Astrocyte of the cerebellum (primary cell): ENCODE measurements at regions not wholly inside any gene's neighbourhood (a gene's known extent, or its start where the extent isn't known, plus 50 kb on each side); places are given as distances from the start of the nearest gene placed in this dataset.

ENCODE experiments used
- DNase-seq: peaks from one replicate; pipeline ENCODE4 v3.0.0-alpha.2; 2011; ENCODE audit warnings: low read depth
- H3K4me3 ChIP-seq: 2 replicates; pipeline ENCODE4 v1.5.1; 2011; ENCODE audit warnings: mild to moderate bottlenecking, low read depth, low read length, moderate library complexity
- CTCF ChIP-seq: IDR thresholded peaks from 2 replicates; pipeline ENCODE4 v1.5.1; 2012; ENCODE audit warnings: low read length, low read depth, moderate library complexity, mild to moderate bottlenecking; ENCODE audit errors: missing control alignments
- in situ Hi-C: cut with HindIII; loops from 2 replicates; pipeline ENCODE4 v1.10.0; 2017; ENCODE audit warnings: low sequenced_read_pairs

GRCh38 chr4:65265526-65265925 lies 404.8 kb downstream of the EPHA5 start:
- DNase-seq = no peak
- in situ Hi-C loops = no loop called here
- H3K4me3 ChIP-seq = no peak overlapping the region
- no peak for TF ChIP-seq CTCF

DNA sequence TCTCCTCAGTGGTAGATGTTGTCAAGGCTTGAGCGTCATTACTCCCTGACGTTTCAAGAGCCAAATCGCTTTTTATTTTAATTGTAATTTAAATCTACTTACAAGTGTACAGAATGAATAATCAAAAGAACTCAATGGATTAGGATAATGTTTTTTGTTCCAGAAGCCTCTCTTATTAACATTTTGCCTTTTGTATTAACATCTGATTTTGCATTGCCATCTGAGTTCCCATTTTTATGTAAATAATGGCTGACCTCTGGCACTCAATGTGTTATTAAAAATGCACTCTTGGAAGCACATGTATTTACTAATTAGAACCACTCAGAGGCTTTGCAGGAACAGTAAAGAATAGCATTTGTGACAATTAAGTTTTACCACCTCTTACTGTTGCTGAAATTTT lies 411.0 kb downstream of the EPHA5 start:
- DNase-seq = no peak
- in situ Hi-C loops = no loop called here
- no peak overlapping the region for H3K4me3 ChIP-seq
- TF ChIP-seq CTCF = no peak

DNA sequence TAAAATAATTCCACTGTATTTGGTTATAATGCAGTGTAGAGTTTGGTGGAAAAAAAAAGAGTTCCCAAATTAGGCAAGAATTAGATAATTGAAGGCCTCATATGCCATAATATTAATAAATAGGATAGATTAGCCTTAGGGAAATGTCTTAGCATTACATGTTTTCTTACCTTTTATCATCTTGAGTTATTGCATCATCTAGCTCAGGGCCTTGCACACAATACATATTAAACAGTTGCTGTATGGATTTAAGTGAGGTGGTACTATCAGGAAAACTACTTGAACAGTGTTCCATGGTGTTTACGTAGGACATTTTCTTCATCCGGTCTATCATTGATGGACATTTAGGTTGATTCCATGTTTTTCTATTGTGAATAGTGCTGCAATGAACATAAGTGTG lies 419.4 kb downstream of the EPHA5 start:
- no peak for TF ChIP-seq CTCF
- in situ Hi-C loops = no loop called here
- DNase-seq = no peak
- no peak overlapping the region for H3K4me3 ChIP-seq

- no peak for TF ChIP-seq CTCF
- no peak for DNase-seq
- in situ Hi-C loops = no loop called here
- H3K4me3 ChIP-seq = no peak overlapping the region
These were observed 421.2 kb downstream of the EPHA5 start for GRCh38 chr4:65249111-65249510.

DNA sequence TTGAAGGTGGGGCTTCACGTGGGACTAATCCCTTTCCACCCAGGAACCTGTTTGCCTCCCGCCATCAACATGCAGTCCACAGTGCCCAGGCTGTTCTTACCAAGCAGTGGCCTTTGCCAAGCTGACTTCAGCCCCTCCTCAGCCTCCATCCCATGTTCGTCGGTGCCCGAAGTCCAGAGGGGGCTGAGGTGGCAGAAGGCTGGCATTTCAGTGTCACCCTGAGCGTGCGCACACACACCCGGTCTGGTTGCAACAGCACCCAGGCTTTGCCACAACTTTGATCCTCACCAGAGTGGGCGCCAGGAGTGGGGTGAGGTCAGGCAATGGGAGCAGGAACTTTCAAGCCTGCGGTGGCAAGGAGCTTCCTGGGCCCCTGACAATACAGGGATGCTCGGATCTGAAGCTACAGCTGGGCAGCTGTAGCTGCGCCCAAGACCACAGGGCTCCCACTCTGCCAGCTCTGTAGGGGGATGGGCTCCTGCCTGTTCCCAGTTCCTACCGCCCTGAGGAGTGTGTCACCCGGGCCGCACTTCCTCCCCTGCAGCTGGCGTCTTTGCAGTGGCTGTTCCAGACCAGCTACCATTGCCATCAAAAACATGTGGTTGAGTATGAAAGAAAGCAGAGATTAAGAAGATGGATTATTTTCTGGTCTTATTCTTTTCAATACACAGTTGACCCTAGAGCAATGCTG lies 428.0 kb downstream of the EPHA5 start:
- in situ Hi-C loops = no loop called here
- DNase-seq = no peak
- H3K4me3 ChIP-seq = no peak overlapping the region
- no peak for TF ChIP-seq CTCF

- in situ Hi-C loops = no loop called here
- TF ChIP-seq CTCF = no peak
These were observed 428.9 kb downstream of the EPHA5 start for GRCh38 chr4:65241257-65241997.

More at GRCh38 chr4:65241257-65241997, 428.9 kb downstream of the EPHA5 start:
- H3K4me3 ChIP-seq = no peak overlapping the region
- no peak for DNase-seq
